HG03565 (cell line): ENCODE measurements at regions not wholly inside any gene's neighbourhood (a gene's known extent, or its start where the extent isn't known, plus 50 kb on each side); places are given as distances from the start of the nearest gene placed in this dataset.

Experiments used
- ATAC-seq: cut with Tn5 transposase; IDR thresholded peaks from one replicate; pipeline ENCODE4 v1.9.1; 2021; ENCODE audit warnings: mild to moderate bottlenecking, moderate library complexity; ENCODE audit not compliant: unreplicated experiment

- ATAC-seq: no peak
Measured at GRCh38 chr12:63321373-63321772, 170.4 kb upstream of the AVPR1A start.

DNA sequence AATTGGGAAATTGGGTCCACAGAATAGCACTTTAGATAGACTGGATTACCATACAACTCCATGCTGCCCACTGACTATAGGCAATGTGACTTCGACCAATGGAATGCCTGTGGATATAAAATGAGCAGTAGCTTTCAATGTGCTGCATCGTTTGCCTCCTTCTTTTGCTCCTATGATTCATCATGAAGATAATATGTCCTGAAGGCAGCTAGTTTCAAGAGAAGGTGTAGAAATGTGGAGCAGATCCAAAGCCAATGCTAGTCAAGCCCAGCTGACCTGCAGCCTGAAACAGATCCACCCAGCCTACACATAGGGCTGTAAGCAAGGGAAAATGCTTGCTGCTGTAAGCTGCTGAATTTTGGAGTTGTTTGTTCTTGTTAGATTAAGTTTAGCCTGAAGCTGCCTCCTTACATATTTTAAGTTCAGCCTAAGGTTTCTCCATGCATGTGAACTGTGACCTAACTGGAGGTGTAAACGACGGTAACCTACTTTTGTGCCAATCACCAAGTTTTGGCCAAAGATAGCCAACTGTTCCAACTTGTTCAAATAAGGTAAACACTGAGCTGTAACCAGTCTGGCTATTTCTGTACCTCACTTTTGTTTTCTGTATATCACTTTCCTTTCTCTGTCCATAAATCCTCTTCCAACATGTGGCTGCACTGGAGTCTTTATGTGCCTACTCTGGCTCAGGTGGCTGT, 169.1 kb upstream of the AVPR1A start:
- no peak for ATAC-seq

GRCh38 chr12:63319386-63319785, 168.4 kb upstream of the AVPR1A start:
- peak; percentile 45 for ATAC-seq

DNA sequence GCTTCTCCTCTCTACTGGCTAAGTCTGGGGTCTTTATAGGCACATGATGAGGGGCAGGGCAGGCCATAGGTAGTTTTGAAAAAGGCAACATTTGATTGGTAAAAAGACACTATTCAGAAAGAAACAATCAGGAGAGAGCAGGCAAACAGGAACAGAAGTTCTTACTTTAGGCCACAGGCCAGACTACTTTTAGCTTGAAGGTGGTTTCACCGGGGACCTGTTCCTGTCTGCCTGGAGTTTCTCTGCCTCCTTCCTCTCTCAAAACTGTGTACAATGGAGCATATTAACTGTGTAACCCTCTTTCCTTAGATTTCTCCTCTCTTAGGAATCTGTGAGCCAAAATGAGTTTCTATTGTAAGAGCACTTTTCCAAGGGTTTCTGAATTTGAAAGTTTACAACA, 167.9 kb upstream of the AVPR1A start:
- no peak for ATAC-seq

DNA sequence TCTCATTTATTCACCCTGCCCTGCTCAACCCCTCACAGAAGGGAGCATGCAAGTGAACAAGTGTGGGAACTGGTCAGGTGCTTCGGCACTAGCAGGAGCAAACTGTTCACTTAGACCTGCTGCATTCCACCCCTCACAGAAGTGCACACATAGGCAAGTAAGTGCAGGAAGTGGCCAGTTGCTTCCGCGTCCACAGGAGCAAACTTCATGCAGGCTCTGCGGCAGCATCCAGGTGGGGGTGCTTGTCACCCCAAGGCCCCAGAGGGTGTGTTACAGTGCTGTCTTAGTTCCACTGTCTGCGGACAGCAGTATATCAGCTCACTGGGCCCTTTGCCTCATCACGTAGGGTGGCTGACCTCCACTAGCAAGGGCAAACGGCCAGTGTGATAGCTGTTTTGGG, 167.3 kb upstream of the AVPR1A start:
- no peak for ATAC-seq

GRCh38 chr12:63317880-63318279, 166.9 kb upstream of the AVPR1A start:
- no peak for ATAC-seq

- ATAC-seq: no peak
Measured at GRCh38 chr12:63317286-63317846, 166.4 kb upstream of the AVPR1A start.

- no peak for ATAC-seq
Measured at GRCh38 chr12:63313139-63313538, 162.1 kb upstream of the AVPR1A start.

DNA sequence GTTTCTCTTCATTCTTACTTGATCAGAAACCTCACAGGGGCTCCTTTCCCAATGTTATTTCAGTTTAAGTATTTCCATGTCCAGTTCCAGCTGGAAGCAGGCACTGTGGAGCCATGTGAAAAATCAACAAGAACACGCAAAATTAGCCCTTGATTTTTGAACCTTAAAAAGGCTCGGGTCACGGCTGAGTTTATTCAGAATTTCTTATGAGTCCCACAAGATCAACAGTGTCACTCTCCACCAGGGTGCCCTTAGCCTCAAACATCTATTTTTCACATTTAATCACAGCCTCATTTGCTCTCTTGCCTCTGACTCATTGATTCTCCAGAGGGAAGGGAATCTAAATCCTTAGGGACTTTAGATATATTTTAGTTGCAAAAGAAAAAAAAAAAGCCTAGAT, 157.7 kb upstream of the AVPR1A start:
- no peak for ATAC-seq

GRCh38 chr12:63307849-63308248, 156.8 kb upstream of the AVPR1A start:
- no peak for ATAC-seq

DNA sequence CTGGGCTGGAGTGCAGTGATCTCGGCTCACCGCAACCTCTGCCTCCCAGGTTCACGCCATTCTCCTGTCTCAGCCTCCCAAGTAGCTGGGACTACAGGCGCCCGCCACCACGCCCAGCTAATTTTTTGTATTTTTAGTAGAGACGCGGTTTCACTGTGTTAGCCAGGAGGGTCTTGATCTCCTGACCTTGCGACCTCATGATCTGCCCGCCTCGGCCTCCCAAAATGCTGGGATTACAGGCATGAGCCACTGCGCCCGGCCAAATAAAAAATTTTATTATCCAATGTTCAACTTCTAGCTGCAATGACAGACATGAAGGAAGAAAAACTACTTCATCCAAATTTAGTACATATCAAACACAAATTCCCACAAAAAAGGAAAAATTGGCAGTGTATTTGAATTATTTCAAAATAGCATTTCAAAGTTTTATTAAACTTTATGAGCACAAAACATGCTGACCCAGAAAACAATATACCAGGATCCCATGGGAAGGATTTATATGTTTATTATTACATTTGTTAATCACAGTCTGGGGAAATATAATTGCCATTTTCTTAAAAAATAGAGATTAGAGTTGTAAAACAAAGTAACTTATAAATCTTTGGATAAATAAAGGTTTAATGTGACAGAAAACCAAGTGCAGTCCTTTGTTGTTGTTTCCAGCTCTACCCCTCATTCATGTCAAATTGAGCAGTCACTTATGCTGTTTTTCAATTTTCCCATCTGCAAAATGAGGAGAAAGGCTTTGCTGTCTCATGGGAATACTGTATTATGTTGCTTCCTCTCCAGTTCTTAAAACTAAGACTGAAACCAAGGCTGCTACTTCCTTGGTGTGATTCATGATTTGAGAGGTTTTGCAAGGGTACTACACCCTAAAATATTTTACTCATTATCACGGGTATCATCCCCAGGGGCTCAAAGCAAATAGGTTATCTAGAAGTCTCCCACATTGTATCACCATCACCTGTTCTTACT, 155.2 kb upstream of the AVPR1A start:
- no peak for ATAC-seq

- ATAC-seq: peak; percentile 30
Measured at GRCh38 chr12:63304887-63305316, 153.9 kb upstream of the AVPR1A start.

- no peak for ATAC-seq
Measured at GRCh38 chr12:63302941-63303536, 152.0 kb upstream of the AVPR1A start.

DNA sequence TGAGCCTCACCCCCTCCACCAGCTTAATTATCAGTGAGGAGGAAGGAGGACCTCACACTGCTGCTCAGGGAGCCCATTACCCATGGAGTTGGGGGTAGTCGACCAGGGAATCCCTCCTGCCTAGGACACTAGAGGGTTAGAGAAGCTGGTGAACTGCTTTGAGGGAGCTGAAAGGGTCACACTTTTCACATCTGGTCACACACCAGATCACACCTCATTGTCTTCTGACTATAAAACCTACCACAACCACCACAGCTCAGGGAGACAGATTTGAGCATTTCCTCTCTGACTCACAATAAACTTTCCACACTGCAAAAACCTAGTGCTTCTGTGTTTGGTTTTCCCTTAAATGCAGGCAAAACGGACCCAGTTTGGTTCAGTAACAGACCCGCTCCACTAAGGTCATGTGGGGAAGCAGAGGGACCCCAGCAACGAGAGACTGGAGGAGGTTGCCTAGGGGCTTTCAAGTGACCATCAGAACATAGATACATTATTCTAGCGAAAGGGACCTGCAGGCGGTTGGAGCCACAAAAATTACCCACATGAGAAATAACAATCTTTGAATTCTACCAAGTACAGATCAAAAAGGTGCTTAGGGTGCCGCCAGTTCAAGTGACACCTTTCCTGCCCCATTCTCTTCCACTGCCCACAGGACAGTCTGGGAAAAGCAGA, 151.4 kb upstream of the AVPR1A start:
- peak; percentile 70 for ATAC-seq

DNA sequence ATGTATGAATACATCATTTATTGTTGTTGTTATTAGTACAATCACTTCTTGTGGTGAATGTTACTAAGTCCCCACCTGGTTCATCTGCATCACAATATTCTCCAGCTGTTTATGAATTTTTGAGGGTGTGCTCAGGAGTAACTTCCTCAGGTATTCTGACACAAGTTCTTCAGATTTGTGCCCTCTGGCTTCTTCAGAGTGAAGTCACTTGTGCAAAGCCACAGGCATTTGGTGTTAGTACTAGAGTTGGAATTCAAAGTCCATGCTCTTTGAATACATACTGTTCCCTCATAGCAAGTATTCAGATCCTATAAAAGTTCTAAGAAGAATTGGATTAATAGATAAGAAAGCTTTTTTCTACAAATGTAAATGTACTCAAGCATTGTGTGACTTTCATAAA, 150.3 kb upstream of the AVPR1A start:
- no peak for ATAC-seq

DNA sequence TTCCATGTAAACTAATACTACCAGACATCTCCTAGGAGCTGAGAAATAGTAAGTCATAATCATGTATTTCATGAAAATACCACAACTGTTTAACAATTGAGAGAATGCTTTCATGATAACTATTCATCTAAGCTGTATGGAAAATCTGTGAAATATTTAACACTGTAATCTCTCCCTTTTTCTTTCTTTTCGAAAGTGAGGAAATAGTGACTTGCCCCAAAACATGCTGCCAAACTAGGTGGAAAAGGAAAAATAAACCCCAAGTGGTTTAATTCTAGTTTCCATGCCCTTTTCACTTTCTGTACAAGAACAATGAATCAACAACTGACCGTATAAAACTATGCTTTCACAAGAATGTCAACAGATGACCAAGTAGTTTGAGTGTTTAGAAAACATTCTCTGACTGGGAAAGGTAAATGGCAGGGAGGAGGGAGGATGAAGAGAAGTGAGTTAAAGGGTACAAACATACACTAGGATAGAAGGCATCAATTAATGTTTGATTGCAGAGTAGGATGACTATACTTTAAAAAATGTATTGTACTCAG, 147.5 kb upstream of the AVPR1A start:
- ATAC-seq: no peak

GRCh38 chr12:63294327-63294632, 143.3 kb upstream of the AVPR1A start:
- ATAC-seq: peak; percentile 54

- ATAC-seq: no peak
Measured at GRCh38 chr12:63292471-63293221, 141.6 kb upstream of the AVPR1A start.

- ATAC-seq: peak; percentile 83
Measured at GRCh38 chr12:63276537-63277365, 125.8 kb upstream of the AVPR1A start.
